Midbrain (tissue), 1 donor: ENCODE measurements at regions not wholly inside any gene's neighbourhood (a gene's known extent, or its start where the extent isn't known, plus 50 kb on each side); places are given as distances from the start of the nearest gene placed in this dataset.
"Not testable (repeated sequence)": the region's sequence is repeated elsewhere in the genome, so short reads cannot be mapped to it uniquely, and the experiment has no call there.

Source experiments
- DNase-seq: peaks from one replicate; lab custom pipeline; 2025; lab: John Stamatoyannopoulos, UW

DNA sequence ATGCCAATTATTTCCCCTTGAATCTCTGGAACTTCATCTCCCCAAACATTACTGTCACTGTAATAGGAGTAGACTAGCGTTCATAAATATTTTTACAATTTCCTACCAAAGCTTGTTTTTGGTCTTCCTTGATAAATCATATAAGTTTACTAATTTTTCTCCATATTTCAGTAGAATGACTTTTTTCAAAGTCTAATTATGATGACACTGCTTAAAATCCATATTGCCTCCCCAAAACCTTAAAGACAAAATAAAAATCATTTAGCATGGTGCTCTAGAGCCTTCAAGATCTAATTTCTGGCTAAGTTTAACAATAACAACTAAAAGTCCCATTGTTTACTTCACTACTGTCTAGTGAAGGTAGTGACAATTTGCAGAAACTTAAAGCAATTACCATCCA, 474.2 kb upstream of the CHRM3 start:
- DNase-seq, result no peak

DNA sequence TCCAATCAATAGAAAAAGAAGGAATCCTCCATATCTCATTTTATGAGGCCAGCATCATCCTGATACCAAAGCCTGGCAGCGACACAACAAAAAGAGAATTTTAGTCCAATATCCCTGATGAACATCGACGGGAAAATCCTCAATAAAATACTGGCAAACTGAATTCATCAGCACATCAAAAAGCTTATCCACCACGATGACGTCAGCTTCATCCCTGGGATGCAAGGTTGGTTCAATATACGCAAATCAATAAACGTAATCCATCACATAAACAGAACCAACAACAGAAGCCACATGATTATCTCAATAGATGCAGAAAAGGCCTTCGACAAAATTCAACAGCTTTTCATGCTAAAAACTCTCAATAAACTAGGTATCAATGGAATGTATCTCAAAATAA, 483.6 kb upstream of the CHRM3 start:
- not testable (repeated sequence) for DNase-seq

DNA sequence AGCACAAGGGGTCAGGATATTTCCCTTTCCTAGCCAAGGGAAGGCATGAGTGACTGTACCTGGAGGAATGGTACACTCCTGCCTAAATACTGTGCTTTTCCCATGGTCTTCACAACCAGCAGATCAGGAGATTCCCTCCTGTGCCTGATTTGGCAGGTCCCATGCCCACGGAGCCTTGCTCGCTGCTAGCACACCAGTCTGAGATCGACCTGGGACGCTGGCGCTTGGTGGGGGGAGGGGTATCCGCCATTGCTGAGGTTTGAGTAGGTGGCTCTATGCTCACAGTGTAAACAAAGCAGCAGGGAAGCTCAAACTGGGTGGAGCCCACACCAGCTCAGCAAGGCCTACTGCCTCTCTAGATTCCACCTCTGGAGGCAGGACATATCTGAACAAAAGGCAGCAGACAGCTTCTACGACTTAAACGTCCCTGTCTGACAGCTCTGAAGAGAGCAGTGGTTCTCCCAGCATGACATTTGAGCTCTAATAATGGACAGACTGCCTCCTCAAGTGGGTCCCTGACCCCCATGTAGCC, 486.0 kb upstream of the CHRM3 start:
- DNase-seq, result no peak

DNA sequence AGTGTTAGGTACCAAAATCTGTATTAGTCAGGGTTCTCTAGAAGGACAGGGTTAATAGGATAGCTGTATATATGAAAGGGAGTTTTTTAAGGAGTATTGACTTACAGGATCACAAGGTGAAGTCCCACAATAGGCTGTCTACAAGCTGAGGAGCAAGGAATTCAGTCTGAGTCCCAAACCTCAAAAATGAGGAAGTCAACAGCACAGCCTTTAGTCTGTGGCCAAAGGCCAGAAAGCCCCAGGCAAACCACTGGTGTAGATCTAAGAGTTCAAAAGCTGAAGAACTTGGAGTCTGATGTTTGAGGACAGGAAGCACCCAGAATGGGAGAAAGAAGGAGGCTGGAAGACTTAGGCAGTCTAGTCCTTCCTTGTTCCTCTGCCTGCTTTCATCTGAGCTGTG, 487.5 kb upstream of the CHRM3 start:
- no peak for DNase-seq

DNA sequence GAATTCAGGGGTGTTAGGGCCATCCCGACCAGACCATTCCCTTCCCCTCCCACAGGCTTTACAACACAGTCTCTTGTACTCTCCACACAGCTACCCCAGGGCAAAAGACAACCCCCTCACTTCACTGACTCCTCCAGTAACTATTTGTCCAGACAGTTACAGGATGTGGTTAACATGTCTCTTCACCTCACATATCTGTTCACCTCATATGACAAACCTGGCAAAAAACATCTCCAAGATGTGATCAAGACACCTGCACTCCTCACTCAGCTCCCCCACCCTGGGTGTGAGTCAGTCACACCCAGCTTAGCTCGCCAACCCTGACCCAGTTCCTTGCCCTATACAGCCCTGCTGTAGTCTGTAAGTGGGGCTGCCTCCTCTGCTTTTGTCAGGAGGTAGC, 490.5 kb upstream of the CHRM3 start:
- DNase-seq, result no peak

DNA sequence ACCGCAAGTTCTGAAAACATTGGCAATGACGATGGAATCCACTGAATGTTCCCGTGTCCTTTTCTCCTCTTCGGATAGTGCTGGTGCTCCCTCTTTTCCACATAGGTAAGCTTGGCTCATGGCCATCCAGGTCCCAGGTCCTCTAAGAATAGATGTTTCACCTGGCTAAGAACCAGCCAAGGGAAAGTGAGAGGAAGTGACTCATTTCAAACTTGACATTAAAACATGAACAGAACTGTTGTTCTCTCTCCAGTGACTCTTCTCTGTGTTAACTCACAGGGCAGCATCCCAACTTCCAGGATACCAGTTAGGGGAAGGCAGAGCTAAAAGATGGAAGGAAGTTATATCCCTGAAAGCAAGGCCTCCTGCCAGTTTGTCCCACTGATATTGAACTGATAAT, 493.8 kb upstream of the CHRM3 start:
- no peak for DNase-seq

DNA sequence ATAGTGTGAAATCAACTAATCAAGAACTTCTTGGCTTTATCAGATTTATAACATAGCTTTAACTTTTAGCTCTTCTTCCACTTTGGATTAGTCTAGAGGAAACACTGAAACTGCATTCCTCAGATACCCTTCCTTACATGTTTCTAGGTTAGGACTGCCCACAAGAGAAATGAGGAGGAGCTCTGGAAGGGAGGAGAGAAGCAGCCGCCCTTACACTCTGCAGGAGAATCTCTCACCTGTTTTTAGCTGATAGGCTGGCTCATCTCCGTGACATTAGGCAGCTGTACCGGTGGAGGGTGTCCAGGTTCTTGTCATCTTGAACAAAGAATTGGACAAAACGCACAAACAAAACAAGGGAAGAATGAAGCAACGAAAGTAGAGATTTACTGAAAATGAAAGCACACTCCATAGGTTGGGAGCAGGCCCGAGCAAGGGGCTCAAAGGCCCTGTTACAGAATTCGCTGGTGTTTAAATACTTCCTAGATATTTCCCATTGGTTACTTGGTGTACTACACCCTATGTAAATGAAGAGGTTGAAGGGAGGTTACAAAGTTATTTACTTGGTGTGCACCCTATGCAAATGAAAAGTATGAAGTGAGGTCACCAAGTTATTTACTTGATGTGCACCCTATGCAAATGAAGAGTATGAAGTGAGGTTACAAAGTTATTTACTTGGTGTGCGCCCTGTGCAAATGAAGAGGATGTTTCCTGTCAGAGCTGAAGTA, 524.9 kb upstream of the CHRM3 start:
- no peak for DNase-seq

DNA sequence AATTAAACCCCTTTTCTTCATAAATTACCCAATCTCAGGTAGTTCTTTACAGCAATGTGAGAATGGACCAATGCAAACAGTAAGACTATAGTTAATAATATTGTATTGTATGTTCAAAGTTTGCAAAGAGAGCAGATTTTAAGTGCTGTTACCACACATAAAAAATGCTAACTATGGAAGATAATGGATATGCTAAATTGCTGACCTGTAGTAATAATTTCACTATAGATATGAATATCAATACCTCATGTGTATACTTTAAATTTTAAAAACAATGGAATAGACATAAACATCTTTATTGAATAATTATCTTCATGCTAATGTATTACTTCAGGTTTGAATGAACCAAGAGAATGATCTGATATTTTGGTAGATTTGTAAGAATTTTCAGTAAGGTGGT, 552.4 kb upstream of the CHRM3 start:
- DNase-seq, result no peak

DNA sequence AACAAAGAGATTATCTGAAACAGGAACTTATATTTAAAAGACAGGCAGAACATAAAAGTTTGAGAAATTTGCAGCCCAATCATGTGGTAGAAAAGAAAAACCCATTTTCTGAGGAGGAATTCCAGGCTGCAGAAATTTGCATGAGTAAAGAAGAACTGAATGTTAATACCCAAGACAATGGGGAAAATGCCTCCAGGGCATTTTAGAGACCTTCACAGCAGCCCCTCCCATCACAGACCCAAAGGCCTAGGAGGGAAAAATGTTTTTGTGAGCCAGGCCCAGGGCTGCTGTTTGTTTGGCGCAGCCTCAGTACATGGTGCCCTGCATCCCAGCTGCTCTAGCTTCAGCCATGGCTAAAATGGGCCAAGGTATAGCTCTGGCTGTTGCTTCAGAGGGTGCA, 554.3 kb upstream of the CHRM3 start:
- DNase-seq, result no peak

DNA sequence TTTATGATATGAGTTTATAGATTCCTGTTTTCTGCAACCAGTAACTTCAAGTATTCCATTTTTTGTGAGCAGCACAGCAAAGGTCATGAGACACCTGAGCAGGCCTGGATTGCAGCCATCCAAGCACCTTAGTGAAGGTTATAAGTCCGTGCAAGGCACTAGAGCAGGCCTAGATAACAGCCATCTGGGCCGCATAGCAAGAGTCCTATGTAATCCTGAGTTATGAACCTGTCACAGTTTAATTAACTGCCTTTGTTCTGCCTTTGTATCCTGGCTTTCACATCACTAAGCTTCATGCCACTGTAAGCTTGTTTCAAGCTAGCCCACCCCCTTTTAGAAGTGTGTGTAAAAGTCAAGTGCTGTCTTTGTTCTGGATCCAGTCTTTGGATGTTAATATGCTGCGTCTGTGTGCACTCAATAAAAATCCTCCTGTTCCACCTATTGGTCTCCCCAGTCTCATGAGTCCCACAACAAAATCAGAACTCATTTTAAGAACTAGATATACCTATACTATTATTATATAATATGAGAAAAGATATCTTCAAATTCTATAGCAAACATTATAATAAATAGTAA, 556.2 kb upstream of the CHRM3 start:
- DNase-seq, result no peak

DNA sequence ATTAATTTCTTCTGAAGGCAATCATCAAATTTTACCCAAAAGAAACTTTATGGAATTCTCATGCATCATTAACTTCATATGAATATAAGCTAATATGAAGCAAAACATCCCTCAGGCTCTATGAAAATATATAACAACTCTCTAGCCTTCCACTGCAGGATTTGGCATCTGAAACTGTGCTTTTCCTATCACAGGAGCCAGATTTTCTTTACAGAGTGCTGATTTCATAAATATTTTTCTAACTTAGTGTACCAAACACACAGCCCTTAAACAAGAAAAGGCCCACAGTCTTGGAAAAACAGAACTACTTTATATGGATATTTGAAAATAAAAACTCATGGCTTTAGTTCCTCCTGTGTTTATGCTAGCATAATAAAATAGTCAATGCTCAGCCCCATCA, 559.5 kb upstream of the CHRM3 start:
- no peak for DNase-seq

DNA sequence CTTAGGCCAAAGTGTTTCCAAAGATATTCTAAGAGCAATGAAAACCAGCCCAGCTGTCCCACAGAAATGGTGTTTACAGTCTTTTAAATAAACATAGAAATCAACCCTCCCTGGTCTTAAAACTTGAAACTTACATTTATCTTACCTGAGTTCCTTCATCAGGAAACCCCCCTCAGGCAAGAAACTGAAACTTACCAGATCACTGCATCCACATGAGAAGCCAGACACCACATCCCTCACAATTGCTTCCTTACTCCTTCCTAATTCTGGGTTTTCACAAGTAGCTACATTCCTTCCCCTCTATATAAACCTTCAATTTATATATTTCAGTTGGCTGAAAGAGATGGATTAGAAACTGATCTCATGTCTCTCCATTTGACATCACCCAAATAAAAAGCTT, 563.0 kb upstream of the CHRM3 start:
- DNase-seq, result no peak

DNA sequence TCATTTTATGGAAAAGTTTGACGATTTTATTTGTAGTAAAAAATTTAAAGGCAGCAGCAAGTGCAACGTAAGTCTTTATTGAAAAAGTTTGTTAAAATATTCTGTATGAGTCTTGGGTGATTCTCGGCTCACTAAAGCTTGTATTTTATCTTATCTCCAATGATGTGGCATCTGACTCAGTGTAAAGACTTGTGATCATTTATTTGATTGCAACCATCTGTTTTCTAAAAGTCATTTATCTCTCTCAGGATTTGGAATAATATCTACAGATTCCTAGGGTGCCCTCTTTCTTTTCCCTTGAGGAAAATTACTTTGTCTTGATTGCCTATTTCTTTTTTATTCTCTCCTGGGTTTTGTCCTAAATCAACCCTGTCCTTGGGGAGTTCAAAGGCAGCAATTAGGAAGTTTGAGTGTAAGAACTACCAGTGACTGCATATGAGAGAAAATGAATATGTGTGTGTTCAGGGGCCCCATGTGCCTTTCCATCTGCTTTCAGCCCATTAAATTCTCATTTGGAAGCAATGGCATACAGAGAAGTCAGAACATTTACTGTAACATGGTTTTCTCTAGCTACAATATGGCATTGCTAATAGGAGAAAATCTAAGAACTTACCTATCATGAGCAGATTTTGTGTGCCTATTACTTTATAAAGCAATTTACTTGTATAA, 575.0 kb upstream of the CHRM3 start:
- DNase-seq, result no peak

DNA sequence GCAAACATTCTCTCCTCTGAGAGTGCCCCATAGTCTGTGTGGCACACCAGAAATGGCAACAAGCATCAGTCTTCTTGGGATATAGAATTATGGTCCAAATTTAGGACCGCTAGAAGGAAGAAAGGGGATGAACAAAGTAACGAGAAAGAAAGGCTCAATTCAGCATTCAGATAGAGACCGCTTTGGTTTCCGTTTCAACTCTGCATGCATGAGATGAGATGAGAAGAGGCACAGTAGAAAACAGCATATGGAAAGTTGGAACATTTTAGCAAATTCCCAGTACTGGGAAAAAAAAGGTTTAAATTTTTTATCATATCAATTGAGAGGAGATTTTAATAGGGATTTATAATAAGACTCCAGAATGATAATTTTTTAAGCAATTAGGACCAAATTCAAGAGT, 595.5 kb upstream of the CHRM3 start:
- no peak for DNase-seq

DNA sequence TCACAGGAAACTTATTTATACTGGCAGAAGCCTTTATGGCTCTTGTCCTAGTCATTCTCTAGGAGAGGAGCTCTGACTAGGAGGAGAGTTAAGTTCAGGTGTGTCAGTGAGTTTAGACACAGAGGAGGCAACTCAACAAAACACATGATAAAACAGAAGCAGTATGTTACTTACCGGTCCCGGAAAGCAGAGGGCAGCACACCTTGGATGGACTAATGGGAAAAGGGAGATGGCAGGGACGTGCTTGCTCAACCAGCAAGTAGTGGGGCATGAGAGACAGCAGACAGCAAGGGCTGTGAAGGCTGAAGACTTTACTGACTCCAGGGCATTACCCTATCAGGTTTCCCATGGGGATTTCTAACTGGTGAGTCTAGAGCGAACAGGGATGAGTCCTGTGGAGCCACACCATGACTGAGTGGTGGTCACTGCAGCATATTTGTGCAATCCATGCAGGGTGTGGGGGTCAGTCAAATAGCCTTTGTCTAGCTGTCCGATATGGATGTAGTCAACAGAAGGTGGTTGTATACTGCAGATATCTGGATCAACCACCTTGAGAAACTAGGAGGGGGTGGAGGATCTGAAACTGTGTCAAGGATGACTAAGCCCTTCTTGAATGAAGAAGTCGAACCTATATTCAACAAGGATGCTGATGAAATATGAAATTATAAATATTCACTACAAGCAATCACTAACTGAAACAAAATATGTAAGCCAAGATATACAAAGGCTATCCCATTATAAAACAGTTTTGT, 596.3 kb upstream of the CHRM3 start:
- DNase-seq, result no peak

DNA sequence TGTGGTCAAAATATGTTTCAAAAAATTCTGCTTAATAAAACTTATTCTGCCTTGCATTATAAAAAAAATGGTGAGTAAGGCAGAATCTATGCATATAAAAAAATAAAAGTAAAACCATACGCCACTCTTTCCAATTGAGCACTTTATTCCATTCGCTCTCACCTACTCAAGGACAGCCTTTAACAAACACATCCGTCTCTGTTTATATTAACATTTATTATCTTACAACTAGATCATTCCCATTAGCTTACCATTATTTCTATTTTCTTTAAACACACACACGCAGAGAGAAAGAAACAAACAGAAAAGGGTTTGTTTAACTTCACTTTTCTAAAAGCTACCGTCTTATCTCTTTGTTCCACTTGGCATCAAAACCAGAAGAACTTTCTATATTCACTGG, 598.9 kb upstream of the CHRM3 start:
- DNase-seq, result no peak

DNA sequence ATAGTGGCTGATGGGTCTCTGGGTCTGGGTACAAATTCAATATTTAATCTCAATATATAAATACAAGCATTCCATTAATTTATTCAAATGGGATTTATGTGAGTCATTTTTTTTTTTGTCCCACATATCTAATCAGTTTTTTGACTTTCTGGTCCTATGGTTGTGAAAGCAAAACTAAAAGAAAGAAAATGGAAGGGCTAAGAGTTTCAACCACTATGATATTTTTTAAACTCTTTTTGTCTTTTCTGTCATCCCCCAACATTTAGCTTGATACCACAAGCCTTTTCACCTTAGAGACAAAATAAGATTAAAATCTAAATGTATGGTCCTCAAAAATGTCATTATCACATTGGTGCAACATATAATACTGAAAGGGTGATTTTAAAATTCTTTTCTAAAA, 602.7 kb upstream of the CHRM3 start:
- DNase-seq, result no peak

DNA sequence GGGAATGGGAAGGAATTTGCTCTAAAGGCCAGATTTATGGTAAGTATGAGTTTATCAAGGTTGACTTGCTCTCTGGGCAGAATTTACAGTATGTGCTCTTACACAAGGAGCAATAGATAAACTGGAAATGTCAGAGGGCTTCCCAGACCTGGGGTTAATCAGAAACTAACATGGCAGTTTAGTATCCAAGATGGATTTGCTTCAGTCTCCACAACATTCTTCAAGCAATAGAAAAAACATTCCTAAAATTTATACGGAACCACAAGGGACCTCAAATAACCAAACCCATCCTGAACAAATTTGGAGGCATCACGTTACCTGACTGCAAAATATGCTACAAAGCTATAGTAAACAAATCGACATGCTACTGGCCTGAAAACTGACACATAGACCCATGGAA, 606.7 kb upstream of the CHRM3 start:
- DNase-seq, result no peak

DNA sequence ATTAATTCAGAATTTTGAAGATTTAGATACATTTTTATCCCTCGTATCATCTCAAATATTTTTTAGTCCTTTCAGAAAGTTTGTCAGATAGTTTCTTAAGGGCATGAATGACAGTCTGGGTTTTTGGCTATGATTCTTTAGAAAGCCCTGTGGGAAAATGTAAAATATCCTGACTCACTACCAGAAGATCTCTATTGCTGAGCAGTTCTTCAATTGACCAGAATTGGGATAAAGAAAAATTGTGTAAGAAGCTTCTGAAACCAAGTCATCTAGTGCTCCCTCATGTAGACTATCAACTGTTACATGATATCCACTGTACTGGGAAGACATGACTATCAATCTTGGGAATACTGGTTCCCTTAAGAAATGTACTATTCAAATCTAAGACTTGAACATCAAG, 608.3 kb upstream of the CHRM3 start:
- DNase-seq, result no peak

DNA sequence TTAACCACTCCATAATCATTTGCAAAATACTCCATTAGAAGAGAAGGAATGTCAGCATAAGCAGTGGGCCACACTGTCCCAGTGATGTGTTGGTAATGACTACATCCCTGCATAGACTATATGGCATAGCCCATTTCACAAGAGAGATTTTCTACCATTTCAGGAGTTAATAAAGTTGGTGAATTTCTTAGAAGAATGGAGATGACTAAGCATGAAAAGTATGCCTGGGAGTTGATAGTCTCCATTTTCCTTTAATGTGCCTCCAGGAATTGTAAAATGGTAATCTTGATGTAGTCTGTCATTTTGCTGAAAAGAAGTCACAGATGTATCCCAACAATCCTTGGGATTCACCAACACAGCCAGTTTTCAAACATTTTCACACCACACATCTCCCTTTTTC, 608.8 kb upstream of the CHRM3 start:
- no peak for DNase-seq

DNA sequence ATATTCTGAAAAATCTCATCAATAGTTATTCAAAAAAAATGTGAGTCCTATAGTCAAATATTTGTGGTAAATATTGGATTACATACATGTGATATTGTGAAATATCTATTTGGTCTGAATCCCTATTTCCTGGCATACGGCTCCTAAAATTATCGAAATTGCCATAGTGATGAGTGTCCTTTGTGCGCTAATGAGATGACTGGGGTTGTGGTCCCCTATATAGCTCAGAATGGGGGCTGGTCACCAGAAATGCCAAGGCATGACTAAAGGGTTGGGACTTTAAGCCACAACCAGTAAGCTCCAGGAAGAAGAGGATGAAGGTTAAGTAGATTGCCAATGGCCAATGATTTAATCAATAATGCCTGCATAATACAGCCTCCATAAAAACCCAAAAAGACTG, 610.2 kb upstream of the CHRM3 start:
- DNase-seq, result no peak

DNA sequence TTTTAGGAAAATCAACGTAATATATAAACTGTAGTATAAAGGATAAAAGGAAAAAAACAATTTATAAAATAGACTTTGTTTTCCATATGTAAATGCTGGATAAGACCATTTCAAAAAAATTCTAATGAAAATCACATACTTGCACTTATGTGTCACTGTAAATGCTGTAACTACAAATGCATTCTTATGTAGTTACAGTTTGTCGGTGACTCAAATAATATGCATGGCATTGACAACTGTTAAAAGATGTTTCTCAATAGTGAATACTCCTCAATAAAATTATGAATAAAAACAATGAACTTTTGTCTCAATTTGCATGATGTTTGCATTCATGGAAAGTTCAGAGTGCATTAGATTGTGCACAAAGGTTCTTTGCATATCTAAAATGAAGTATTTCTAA, 614.0 kb upstream of the CHRM3 start:
- DNase-seq, result no peak

DNA sequence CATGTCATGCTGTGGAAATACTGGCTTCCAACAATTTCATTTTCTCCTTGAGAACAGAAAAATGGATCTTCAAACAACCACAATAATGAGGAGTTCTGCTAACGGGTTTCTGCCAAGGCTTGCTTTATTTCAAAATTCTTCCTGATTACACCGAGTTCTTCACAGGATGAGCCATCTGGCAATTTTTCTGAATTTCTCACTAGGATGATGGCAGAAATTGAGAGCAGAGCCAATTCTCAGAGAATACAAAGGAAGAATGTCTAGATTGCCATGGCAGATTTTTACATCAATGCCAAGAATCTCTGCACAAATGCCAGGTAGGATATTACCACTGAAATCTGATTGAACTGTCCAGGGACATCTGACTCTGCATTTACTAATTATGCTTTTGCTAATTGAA, 619.0 kb upstream of the CHRM3 start:
- no peak for DNase-seq
